ENCODE measurements at regions not wholly inside any gene's neighbourhood (a gene's known extent, or its start where the extent isn't known, plus 50 kb on each side); places are given as distances from the start of the nearest gene placed in this dataset.

DNA sequence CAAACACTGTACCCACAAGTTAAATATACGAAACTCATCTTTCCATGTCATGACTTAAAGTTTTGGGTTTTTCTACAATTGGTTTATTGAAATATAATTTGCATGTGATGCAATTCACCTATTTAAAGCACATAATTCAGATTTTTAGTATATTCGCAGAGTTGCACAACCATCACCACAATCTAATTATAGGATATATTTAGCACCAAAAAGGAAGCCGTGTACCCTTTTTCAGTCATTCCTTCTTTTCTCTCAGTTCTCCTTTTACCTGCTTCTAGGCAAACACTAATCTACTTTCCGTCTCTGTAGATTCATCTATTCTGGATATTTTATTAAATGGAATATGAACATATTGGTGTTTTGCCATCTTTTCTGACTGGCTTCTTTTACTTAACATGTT, 1458.1 kb upstream of the TENM4 start:
- TF ChIP-seq CTCF (conservative IDR thresholded peaks at IDR 0.05; ENCODE audit: low read depth, low read length), result no peak
- no peak for TF ChIP-seq POLR2A (IDR thresholded peaks at IDR 0.05; ENCODE audit: low read depth, low read length)
- no peak for TF ChIP-seq RAD21 (IDR thresholded peaks at IDR 0.05; ENCODE audit: low read length)
